ENCODE measurements at regions not wholly inside any gene's neighbourhood (a gene's known extent, or its start where the extent isn't known, plus 50 kb on each side); places are given as distances from the start of the nearest gene placed in this dataset.

GRCh38 chr22:47435826-47436225 is 673.4 kb downstream of the TBC1D22A start:
- TF ChIP-seq POLR2AphosphoS5 (IDR thresholded peaks at IDR 0.05; ENCODE audit: low read depth, low read length) (no peak), REST (IDR thresholded peaks at IDR 0.05; ENCODE audit: insufficient read depth in 1 of 2, low read depth in 2 of 2, low read length in 1 of 2) (no peak), TCF7L2 (IDR thresholded peaks at IDR 0.05; ENCODE audit: low read depth, low read length) (no peak), CTCF (IDR thresholded peaks at IDR 0.05) (no peak), SIN3A (IDR thresholded peaks at IDR 0.05; ENCODE audit: borderline replicate concordance, insufficient read depth, low read depth, low read length) (no peak)
- BruUV-seq (replicated peaks) = no TSS peak
- intact Hi-C loops (cut with micrococcal nuclease; ENCODE audit: unreplicated experiment) = no loop called here
- no peaks in the 10 kb centered on the region for H3K36me3 ChIP-seq (ENCODE audit: control insufficient read depth, insufficient read depth, low read length)
- DNase-seq (ENCODE audit: low read depth, low spot score) = no peak
- in situ Hi-C loops (cut with HindIII; ENCODE audit: low pct_unique_long_range_greater_than_20kb, low sequenced_read_pairs) = no loop called here
- H3K4me1 ChIP-seq (ENCODE audit: control insufficient read depth, insufficient read depth, low read length) = no peaks in the 10 kb centered on the region
- H3K27ac ChIP-seq (ENCODE audit: low read length) = no peak overlapping the region
- POLR2A ChIA-PET = no interaction called here
- CTCF ChIA-PET = no interaction called here
- H3K4me3 ChIP-seq (ENCODE audit: low read depth in 2 of 2, low read length in 2 of 2) = no peak overlapping the region
- H3K9me3 ChIP-seq (ENCODE audit: control insufficient read depth, insufficient read depth, low read depth, low read length) = no peaks in the 10 kb centered on the region
- ATAC-seq = no peak
- no peaks in the 10 kb centered on the region for H3K27me3 ChIP-seq (ENCODE audit: control insufficient read depth, insufficient read depth, low read length)

DNA sequence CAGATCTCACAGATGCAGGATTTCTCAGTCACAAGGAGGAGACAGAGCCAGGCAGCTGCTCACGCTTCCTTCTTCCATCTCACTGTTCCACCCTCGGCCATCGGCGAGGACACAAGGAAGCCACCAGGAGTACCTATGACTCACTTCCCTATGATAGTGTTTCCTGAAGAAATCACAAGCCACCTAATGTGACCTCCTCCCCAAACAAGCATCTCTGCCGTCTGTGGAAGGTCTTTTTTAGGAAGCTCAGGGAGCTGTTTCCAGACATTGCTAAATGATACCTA is 672.7 kb downstream of the TBC1D22A start:
- Histone ChIP-seq H3K36me3 (ENCODE audit: control insufficient read depth, insufficient read depth, low read length) (no peaks in the 10 kb centered on the region), H3K27ac (ENCODE audit: low read length) (no peak overlapping the region), H3K4me1 (ENCODE audit: control insufficient read depth, insufficient read depth, low read length) (no peaks in the 10 kb centered on the region), H3K9me3 (ENCODE audit: control insufficient read depth, insufficient read depth, low read depth, low read length) (no peaks in the 10 kb centered on the region), H3K27me3 (ENCODE audit: control insufficient read depth, insufficient read depth, low read length) (no peaks in the 10 kb centered on the region), H3K4me3 (ENCODE audit: low read depth in 2 of 2, low read length in 2 of 2) (no peak overlapping the region)
- no peak for DNase-seq (ENCODE audit: low read depth, low spot score)
- POLR2A ChIA-PET = no interaction called here
- intact Hi-C loops (cut with micrococcal nuclease; ENCODE audit: unreplicated experiment) (no loop called here), in situ Hi-C loops (cut with HindIII; ENCODE audit: low pct_unique_long_range_greater_than_20kb, low sequenced_read_pairs) (no loop called here)
- ATAC-seq = no peak
- BruUV-seq (replicated peaks) = no TSS peak
- CTCF ChIA-PET = no interaction called here
- TF ChIP-seq POLR2AphosphoS5 (IDR thresholded peaks at IDR 0.05; ENCODE audit: low read depth, low read length) (no peak), TCF7L2 (IDR thresholded peaks at IDR 0.05; ENCODE audit: low read depth, low read length) (no peak), CTCF (IDR thresholded peaks at IDR 0.05) (no peak), SIN3A (IDR thresholded peaks at IDR 0.05; ENCODE audit: borderline replicate concordance, insufficient read depth, low read depth, low read length) (no peak), REST (IDR thresholded peaks at IDR 0.05; ENCODE audit: insufficient read depth in 1 of 2, low read depth in 2 of 2, low read length in 1 of 2) (no peak)

All from Panc1 (cell line).